ENCODE measurements at regions not wholly inside any gene's neighbourhood (a gene's known extent, or its start where the extent isn't known, plus 50 kb on each side); places are given as distances from the start of the nearest gene placed in this dataset.

DNA sequence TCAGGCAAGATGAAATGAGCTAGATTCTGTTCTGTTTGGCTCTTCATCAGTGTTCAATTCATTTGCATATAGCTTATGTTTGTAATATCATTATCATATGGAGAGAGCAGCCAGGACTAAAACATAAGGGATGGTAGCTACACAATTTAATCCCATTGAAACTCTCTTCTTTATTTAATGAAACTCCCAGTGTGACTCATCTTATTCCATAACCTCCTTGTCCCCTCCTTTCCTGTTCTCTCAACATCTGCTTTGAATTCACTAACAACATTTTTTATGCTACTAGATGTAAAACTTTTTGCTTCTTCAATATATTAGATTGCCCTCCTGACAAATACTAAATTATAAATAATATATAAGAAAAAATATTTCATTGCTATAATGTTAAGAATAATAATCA lies 1823.4 kb downstream of the MAT2B start:
- Mint-ChIP-seq H3K9me3 (no peaks in the 10 kb centered on the region), H3K36me3 (no peaks in the 10 kb centered on the region), H3K27ac (no peak overlapping the region), H3K4me1 (peaks cover 14% of the 10 kb centered on the region), H3K4me3 (no peak overlapping the region), H3K27me3 (ENCODE audit: low read depth) (no peaks in the 10 kb centered on the region)
- DNase-seq (ENCODE audit: low spot score): no peak
- POLR2A ChIA-PET: interaction anchor here (1.3 kb wide), 1 partner anchor 12 kb away, joined by 3 read pairs; no protein-coding TSS in a partner anchor
- no peak for ATAC-seq
- TF ChIP-seq CREB1 (CRISPR knock-in tag; IDR thresholded peaks at IDR 0.05): no peak
- TF ChIP-seq, protein P1, sequence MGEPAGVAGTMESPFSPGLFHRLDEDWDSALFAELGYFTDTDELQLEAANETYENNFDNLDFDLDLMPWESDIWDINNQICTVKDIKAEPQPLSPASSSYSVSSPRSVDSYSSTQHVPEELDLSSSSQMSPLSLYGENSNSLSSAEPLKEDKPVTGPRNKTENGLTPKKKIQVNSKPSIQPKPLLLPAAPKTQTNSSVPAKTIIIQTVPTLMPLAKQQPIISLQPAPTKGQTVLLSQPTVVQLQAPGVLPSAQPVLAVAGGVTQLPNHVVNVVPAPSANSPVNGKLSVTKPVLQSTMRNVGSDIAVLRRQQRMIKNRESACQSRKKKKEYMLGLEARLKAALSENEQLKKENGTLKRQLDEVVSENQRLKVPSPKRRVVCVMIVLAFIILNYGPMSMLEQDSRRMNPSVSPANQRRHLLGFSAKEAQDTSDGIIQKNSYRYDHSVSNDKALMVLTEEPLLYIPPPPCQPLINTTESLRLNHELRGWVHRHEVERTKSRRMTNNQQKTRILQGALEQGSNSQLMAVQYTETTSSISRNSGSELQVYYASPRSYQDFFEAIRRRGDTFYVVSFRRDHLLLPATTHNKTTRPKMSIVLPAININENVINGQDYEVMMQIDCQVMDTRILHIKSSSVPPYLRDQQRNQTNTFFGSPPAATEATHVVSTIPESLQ (CRISPR knock-in tag; IDR thresholded peaks at IDR 0.05): no peak
- CTCF ChIA-PET: no interaction called here

DNA sequence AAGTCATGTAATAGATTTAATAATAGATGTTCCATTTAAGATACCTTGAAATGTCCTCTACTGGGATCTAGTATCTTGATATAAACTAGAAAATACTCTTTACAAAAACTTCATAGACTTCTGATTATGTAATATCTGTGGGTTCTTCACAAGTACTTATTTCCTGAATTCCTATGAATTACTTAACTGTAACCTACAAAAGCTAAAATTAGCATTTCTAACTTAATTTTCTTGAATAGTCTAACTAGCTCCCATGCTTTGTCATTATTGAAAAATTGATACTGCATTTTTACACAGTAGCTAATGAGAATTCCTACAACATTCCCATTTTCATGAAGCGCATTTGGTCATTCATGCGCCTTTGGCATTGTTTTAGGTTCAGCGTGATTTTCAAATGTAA lies 1828.2 kb downstream of the MAT2B start:
- no peak overlapping the region for H3K27ac Mint-ChIP-seq
- TF ChIP-seq RELA (CRISPR knock-in tag; IDR thresholded peaks at IDR 0.05; ENCODE audit: borderline replicate concordance) (no peak), RORB (CRISPR knock-in tag; IDR thresholded peaks at IDR 0.05) (no peak), TCF7 (CRISPR knock-in tag; IDR thresholded peaks at IDR 0.05; ENCODE audit: low read depth) (no peak), NR3C1 (CRISPR knock-in tag; conservative IDR thresholded peaks at IDR 0.05; ENCODE audit: low read depth) (no peak), HMGA2 (CRISPR knock-in tag; IDR thresholded peaks at IDR 0.05) (no peak), TEAD1 (CRISPR knock-in tag; IDR thresholded peaks at IDR 0.05) (no peak), SMAD3 (CRISPR knock-in tag; IDR thresholded peaks at IDR 0.05; ENCODE audit: borderline replicate concordance) (no peak), GRHL2 (CRISPR knock-in tag; IDR thresholded peaks at IDR 0.05; ENCODE audit: insufficient replicate concordance, severe bottlenecking) (no peak), ETV6 (CRISPR knock-in tag; IDR thresholded peaks at IDR 0.05) (no peak), TEAD4 (CRISPR knock-in tag; IDR thresholded peaks at IDR 0.05) (no peak), EMX1 (CRISPR knock-in tag; IDR thresholded peaks at IDR 0.05) (no peak), ESRRA (CRISPR knock-in tag; IDR thresholded peaks at IDR 0.05; ENCODE audit: borderline replicate concordance) (no peak), MYBL2 (CRISPR knock-in tag; IDR thresholded peaks at IDR 0.05) (no peak), NFATC4 (CRISPR knock-in tag; IDR thresholded peaks at IDR 0.05) (no peak)
- TF ChIP-seq, protein P2, sequence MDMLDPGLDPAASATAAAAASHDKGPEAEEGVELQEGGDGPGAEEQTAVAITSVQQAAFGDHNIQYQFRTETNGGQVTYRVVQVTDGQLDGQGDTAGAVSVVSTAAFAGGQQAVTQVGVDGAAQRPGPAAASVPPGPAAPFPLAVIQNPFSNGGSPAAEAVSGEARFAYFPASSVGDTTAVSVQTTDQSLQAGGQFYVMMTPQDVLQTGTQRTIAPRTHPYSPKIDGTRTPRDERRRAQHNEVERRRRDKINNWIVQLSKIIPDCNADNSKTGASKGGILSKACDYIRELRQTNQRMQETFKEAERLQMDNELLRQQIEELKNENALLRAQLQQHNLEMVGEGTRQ (CRISPR knock-in tag; IDR thresholded peaks at IDR 0.05): no peak
- TF ChIP-seq, protein P3, sequence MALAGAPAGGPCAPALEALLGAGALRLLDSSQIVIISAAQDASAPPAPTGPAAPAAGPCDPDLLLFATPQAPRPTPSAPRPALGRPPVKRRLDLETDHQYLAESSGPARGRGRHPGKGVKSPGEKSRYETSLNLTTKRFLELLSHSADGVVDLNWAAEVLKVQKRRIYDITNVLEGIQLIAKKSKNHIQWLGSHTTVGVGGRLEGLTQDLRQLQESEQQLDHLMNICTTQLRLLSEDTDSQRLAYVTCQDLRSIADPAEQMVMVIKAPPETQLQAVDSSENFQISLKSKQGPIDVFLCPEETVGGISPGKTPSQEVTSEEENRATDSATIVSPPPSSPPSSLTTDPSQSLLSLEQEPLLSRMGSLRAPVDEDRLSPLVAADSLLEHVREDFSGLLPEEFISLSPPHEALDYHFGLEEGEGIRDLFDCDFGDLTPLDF (CRISPR knock-in tag; IDR thresholded peaks at IDR 0.05): no peak
- TF ChIP-seq, protein P4, sequence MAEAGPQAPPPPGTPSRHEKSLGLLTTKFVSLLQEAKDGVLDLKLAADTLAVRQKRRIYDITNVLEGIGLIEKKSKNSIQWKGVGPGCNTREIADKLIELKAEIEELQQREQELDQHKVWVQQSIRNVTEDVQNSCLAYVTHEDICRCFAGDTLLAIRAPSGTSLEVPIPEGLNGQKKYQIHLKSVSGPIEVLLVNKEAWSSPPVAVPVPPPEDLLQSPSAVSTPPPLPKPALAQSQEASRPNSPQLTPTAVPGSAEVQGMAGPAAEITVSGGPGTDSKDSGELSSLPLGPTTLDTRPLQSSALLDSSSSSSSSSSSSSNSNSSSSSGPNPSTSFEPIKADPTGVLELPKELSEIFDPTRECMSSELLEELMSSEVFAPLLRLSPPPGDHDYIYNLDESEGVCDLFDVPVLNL (CRISPR knock-in tag; IDR thresholded peaks at IDR 0.05; ENCODE audit: borderline replicate concordance, low read depth): no peak
- TF ChIP-seq, protein P5, sequence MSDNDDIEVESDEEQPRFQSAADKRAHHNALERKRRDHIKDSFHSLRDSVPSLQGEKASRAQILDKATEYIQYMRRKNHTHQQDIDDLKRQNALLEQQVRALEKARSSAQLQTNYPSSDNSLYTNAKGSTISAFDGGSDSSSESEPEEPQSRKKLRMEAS (CRISPR knock-in tag; IDR thresholded peaks at IDR 0.05): no peak
- TF ChIP-seq, protein P6, sequence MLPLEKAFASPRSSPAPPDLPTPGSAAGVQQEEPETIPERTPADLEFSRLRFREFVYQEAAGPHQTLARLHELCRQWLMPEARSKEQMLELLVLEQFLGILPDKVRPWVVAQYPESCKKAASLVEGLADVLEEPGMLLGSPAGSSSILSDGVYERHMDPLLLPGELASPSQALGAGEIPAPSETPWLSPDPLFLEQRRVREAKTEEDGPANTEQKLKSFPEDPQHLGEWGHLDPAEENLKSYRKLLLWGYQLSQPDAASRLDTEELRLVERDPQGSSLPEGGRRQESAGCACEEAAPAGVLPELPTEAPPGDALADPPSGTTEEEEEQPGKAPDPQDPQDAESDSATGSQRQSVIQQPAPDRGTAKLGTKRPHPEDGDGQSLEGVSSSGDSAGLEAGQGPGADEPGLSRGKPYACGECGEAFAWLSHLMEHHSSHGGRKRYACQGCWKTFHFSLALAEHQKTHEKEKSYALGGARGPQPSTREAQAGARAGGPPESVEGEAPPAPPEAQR (CRISPR knock-in tag; IDR thresholded peaks at IDR 0.05): no peak
- TF ChIP-seq, protein P7, sequence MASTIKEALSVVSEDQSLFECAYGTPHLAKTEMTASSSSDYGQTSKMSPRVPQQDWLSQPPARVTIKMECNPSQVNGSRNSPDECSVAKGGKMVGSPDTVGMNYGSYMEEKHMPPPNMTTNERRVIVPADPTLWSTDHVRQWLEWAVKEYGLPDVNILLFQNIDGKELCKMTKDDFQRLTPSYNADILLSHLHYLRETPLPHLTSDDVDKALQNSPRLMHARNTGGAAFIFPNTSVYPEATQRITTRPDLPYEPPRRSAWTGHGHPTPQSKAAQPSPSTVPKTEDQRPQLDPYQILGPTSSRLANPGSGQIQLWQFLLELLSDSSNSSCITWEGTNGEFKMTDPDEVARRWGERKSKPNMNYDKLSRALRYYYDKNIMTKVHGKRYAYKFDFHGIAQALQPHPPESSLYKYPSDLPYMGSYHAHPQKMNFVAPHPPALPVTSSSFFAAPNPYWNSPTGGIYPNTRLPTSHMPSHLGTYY (CRISPR knock-in tag; IDR thresholded peaks at IDR 0.05): no peak
- no peak for DNase-seq (ENCODE audit: low spot score)
- H3K36me3 Mint-ChIP-seq: no peaks in the 10 kb centered on the region
- no peak overlapping the region for H3K4me3 Mint-ChIP-seq
- ChIA-PET POLR2A (no interaction called here), CTCF (no interaction called here)
- H3K27me3 Mint-ChIP-seq (ENCODE audit: low read depth): no peaks in the 10 kb centered on the region
- no peak for ATAC-seq
- H3K9me3 Mint-ChIP-seq: no peaks in the 10 kb centered on the region
- H3K4me1 Mint-ChIP-seq: peaks cover 11% of the 10 kb centered on the region
